Right lobe of liver (tissue), 6 donors: ENCODE measurements at regions not wholly inside any gene's neighbourhood (a gene's known extent, or its start where the extent isn't known, plus 50 kb on each side); places are given as distances from the start of the nearest gene placed in this dataset.

Source experiments
- ATAC-seq, 4 donors: fragments of 200-7000 bp; cut with Tn5 transposase; one replicate each; pipeline ENCODE4 v1.9.1; 2020; ENCODE audit warnings: mild to moderate bottlenecking in 4 of 4, moderate library complexity in 4 of 4
- DNase-seq, 3 donors: peaks; one replicate each; pipeline ENCODE4 v3.0.0-alpha.2; 2020
- H3K27ac ChIP-seq, 3 donors: fragments of 200-600 bp; one replicate each; pipeline ENCODE4 v1.8.0; 2022
- H3K27me3 ChIP-seq, 2 donors: fragments of 200-600 bp; one replicate each; pipeline ENCODE4 v1.8.0; 2022
- H3K36me3 ChIP-seq, 4 donors: fragments of 200-600 bp; sonication (generic) in 1 of 4; one replicate each; pipeline versions ENCODE4 v1.5.1 to v1.8.0; 2017 to 2022; ENCODE audit warnings: control low read depth in 1 of 4
- H3K4me1 ChIP-seq, 4 donors: fragments of 200-600 bp; sonication (generic) in 1 of 4; one replicate each; pipeline versions ENCODE4 v1.5.1 to v1.8.0; 2017 to 2022; ENCODE audit warnings: control low read depth in 1 of 4
- H3K4me3 ChIP-seq, 3 donors: fragments of 200-600 bp; one replicate each; pipeline ENCODE4 v1.8.0; 2022
- H3K9me3 ChIP-seq, 4 donors: fragments of 200-600 bp; sonication (generic) in 1 of 4; one replicate each; pipeline versions ENCODE4 v1.5.1 to v1.8.0; 2017 to 2022; ENCODE audit warnings: control low read depth in 1 of 4
- CTCF ChIP-seq, 4 donors: fragments of 200-600 bp in 3 of 4; fragments of 450-650 bp in 1 of 4; IDR thresholded peaks; one replicate each; pipeline versions ENCODE4 v1.5.1 to v1.8.0; 2016 to 2022; ENCODE audit warnings: antibody characterized with exemption in 4 of 4, mild to moderate bottlenecking in 2 of 4
- POLR2A ChIP-seq: fragments of 450-650 bp; IDR thresholded peaks from one replicate; pipeline ENCODE4 v1.6.1; 2017; ENCODE audit warnings: antibody characterized with exemption, mild to moderate bottlenecking
- WGBS: methylation state at CpG from one replicate; pipeline ENCODE4 v1.1.6; 2018; ENCODE audit warnings: low coverage, low lambda C conversion rate; ENCODE audit not compliant: insufficient coverage; ENCODE audit errors: missing lambda C conversion rate; 5-methylcytosine and 5-hydroxymethylcytosine counted together
- intact Hi-C, 2 donors: fragments of 100-400 bp; cut with DNase I; formaldehyde crosslinking; loops; one replicate each; pipeline versions ENCODE4 v1.11.2 to v1.14.1; 2022
- donor health status: DM: no; HTN: yes; CAD: no.
- donor health status: DM: no; HTN: no; CAD: no.
- donor health status: DM: no; HTN: no; CAD: no.
- donor health status: DM: no; HTN: yes; CAD: no.
- donor health status: DM: no; HTN: yes; CAD: no.

DNA sequence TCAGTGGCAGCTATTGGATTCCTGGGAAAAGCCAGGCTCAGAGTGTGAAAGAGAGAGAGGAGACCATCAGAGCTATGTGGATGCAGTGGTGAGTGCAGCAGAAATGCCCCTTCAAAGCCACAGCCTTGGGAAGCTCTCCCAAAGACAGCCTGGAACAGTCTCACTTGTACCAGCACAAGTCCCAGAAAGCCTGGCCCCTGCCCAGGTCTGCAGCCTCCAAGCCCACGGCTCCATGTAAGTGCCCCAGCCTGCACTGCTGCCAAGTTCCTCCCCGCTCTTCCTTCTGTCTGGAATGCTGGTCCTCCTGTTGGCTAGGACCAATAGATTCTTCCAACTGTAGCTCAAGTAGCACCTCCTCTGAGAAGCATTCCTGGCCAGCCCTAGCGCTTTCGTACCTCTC lies 539.7 kb downstream of the MIAT start:
- WGBS, result 87% methylated on average over 2 of the region's 4 CpGs
- TF ChIP-seq CTCF (IDR thresholded peaks at IDR 0.05), result no peak
- no peak for TF ChIP-seq POLR2A
- no peak overlapping the region for H3K27ac ChIP-seq
- intact Hi-C loops, result no loop called here
- H3K27me3 ChIP-seq, result no peaks in the 10 kb centered on the region
- H3K36me3 ChIP-seq, result no peaks in the 10 kb centered on the region
- H3K4me3 ChIP-seq, result no peak overlapping the region
- H3K4me1 ChIP-seq, result no peaks in the 10 kb centered on the region
- DNase-seq (no peak), ATAC-seq (no peak)
- H3K9me3 ChIP-seq, result no peaks in the 10 kb centered on the region

- intact Hi-C loops, result no loop called here
- H3K27ac ChIP-seq, result no peak overlapping the region
- TF ChIP-seq POLR2A, result no peak
- TF ChIP-seq CTCF (IDR thresholded peaks at IDR 0.05), result no peak
- DNase-seq (no peak), ATAC-seq (no peak)
- WGBS, result 29% methylated on average over 1 of the region's 1 CpG
- H3K27me3 ChIP-seq, result no peaks in the 10 kb centered on the region
- H3K36me3 ChIP-seq, result no peaks in the 10 kb centered on the region
- H3K4me1 ChIP-seq, result no peaks in the 10 kb centered on the region
- H3K9me3 ChIP-seq, result no peaks in the 10 kb centered on the region
- H3K4me3 ChIP-seq, result no peak overlapping the region
Observed at GRCh38 chr22:27197618-27198017, 540.2 kb downstream of the MIAT start.

DNA sequence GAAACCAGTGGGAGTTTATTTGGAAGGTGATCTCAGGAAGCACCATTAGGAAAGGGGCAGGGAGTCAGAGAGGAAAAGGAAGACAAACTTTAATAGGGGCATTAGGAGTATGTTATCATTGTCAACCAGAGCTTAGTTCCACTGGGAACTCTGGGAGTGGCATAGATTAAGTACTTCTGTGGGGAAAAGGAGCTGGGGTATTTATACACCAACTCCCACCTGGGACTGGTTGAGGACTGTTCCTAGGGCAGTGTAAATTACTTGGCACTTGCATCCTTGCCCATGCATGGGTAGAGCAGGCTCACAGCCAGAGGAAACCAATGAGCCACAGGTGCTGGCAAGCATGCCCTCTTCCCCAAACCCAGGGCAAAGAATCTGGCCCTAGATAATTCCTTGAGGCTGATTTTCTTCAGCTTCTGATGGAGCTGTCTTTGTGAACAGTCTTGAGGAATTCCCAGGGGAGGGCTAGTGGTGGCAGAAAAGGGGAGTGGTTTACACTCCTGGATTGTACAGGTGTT lies 541.2 kb downstream of the MIAT start:
- TF ChIP-seq POLR2A (no peak), CTCF (IDR thresholded peaks at IDR 0.05) (no peak)
- no peaks in the 10 kb centered on the region for H3K27me3 ChIP-seq

DNA sequence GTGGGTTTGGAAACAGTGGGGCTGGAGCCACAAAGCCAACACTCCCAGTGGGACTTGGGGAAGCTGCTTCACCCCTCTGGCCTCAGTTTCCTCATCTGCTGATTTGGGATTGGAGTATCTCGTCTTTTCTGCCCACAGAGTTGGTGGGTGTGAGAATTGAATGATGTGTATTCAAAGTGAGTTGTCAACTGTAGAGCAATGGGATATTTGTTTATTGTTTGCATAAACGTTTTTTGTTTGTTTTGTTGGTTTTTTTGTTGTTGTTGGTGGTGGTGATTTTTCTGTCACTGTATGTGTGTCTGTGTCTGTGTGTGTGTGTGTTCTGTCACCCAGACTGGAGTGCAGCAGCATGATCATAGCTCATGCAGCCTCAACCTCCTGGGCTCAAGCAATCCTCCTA lies 542.0 kb downstream of the MIAT start:
- H3K36me3 ChIP-seq, result no peaks in the 10 kb centered on the region
- no peak overlapping the region for H3K4me3 ChIP-seq
- ATAC-seq, result no peak
- H3K9me3 ChIP-seq, result no peaks in the 10 kb centered on the region
- no peak for TF ChIP-seq CTCF (IDR thresholded peaks at IDR 0.05)
- no peak for TF ChIP-seq POLR2A
- no peaks in the 10 kb centered on the region for H3K4me1 ChIP-seq
- H3K27ac ChIP-seq, result no peak overlapping the region
- 27% methylated on average over 2 of the region's 2 CpGs for WGBS
- DNase-seq, result no peak
- H3K27me3 ChIP-seq, result no peaks in the 10 kb centered on the region
- intact Hi-C loops, result no loop called here

More for the DNA sequence above, 541.2 kb downstream of the MIAT start:
- Histone ChIP-seq H3K36me3 (no peaks in the 10 kb centered on the region), H3K27ac (no peak overlapping the region), H3K4me3 (no peak overlapping the region), H3K4me1 (no peaks in the 10 kb centered on the region), H3K9me3 (no peaks in the 10 kb centered on the region)
- ATAC-seq (no peak), DNase-seq (no peak)
- intact Hi-C loops, result no loop called here

DNA sequence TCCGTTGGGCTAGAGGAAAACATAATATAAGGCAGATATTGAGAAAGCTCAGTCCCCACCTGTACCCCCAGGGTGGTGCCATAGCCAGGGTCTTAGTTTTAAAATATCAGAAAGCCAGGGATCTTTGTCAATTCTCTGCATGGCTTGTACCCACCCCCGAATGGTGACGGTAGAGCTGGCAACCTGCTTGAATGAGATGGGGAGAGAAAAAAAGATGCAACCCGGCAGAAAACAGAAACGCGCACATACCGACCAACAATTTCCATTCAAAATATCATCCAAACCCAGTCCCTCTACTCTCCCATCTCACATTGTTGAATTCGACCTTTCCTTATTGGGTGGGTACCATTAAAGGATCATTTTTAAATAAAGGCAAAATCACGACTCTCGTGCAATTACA lies 543.9 kb downstream of the MIAT start:
- 74% methylated on average over 10 of the region's 10 CpGs for WGBS
- TF ChIP-seq POLR2A, result no peak
- TF ChIP-seq CTCF (IDR thresholded peaks at IDR 0.05), result no peak
- no peak overlapping the region for H3K4me3 ChIP-seq
- DNase-seq (no peak), ATAC-seq (no peak)
- H3K4me1 ChIP-seq, result no peaks in the 10 kb centered on the region
- H3K36me3 ChIP-seq, result no peaks in the 10 kb centered on the region
- no peaks in the 10 kb centered on the region for H3K27me3 ChIP-seq
- intact Hi-C loops, result no loop called here
- H3K9me3 ChIP-seq, result no peaks in the 10 kb centered on the region
- no peak overlapping the region for H3K27ac ChIP-seq
